ELF-1 (cell line): ENCODE measurements at regions not wholly inside any gene's neighbourhood (a gene's known extent, or its start where the extent isn't known, plus 50 kb on each side); places are given as distances from the start of the nearest gene placed in this dataset.

Source experiments
- DNase-seq: peaks from one replicate; pipeline ENCODE4 v3.0.0-alpha.2; 2016; ENCODE audit warnings: low read depth, low spot score

DNA sequence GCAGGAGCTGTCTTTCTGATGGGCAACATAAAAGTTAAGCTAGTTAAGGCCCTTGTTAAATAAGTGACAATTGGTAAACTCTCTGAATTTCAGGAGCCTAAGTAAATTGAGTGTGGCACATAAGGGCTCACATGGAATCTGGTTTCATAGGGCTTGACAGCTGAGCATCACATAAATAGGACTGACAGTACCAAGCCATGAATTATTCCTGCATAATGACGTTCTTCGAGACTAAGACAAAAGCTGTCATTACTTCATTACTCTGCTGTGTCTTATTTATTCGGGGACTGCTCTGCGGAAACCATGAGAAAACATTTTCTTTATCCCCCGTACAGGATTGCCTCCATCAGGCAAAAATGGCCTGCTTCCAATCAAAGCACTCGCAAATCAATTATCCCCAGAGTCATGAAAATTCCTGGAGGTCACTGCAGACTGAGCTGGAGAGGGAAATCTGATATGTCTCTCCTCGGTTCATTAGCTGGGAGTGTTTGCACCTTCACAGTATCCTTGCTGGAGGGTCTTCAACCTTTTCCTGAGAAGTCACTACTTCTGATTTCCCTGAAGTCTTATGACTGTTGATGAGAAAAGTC, 311.4 kb downstream of the CDH26 start:
- no peak for DNase-seq

DNA sequence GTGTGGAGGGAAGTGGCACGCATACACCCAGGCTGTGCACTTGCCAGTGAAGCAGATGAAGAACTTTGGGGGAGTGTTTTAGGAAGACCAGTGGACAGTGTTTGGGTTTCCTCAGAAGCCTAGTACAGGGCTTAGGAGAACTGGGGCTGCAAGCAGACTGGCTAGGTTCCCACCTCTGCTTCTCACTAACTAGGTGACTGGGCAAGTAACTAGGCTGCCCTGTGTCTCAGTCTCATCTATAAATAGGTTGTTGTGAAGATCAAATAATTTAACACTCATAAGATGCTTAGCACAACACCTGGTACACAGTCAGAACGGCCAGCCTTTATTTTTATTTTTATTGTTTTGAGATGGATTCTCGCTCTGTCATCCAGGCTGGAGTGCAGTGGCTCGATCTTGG, 312.1 kb downstream of the CDH26 start:
- DNase-seq, result no peak

DNA sequence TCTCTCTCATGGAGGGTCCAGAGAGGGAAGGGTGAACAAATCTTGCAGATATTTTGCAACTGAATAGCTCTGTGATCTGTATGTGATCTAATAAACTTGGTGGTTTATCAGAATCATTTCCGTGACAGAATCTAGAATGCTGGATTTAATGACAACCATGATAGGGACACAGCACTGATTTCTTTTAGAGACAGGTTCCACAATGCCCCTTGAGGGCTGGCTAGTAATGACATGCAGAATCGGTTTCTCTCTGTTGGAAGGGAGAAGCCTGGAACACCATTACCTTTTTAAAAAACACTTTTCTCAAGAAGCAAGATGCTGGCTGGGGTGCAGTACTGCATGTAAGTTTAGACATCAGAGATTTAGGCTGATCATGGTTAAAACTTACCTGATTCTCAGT, 313.4 kb downstream of the CDH26 start:
- DNase-seq, result peak; percentile 6

DNA sequence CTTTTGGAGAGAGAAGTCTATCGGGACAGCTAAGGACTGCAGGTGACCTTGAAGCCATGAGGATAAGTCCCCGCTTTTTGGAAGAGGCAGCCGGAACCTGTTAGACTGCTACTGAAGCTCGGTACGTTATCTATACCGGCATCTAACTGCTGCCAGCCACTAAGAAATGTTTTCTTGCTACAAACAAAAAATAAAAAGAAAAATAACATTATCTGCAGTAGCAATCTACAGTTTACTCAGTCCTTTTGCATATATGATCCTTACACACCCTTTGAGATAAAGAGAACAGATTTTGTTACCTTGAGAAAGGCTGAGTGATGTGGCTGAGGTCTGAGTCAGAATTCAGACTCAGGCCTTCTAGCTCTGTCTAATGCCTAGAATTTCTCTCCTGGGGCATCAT, 314.6 kb downstream of the CDH26 start:
- DNase-seq, result no peak

DNA sequence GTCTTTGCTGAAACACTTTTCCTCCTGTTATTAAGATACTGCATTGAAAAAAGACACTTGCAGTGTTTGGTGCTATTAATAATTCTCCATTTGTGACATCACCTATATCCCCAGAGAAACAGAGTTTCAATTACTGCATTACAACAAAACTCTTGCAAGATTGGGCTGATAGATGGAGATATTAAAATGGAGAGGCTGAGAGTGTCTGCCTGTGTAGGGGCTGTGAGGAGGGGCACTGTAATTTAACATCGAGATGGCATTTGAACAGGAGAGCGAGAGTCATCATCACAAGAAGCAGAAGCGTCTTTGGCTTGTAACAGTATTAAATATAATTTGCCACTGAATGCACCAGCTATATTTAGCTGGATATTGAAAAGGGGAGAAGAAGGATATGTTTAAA, 316.5 kb downstream of the CDH26 start:
- no peak for DNase-seq

DNA sequence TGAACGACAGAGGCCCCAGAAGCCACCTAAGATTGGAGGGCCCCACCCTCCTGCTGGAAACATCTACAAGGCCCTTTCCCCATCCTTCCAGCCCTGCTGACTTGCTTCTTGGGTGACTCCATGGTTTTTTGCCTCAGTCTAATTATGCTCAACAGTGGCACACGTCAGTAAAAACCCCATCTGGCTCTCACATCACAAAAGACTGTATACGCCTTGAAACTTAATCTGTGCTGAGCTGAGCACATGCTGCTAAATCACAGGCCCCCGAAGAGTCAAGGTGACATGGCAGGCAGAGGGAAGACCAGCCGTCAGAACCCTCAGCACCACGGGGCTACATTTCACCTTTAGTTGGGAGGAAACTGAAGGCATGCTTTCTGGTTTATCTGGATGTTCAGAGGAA, 323.1 kb downstream of the CDH26 start:
- no peak for DNase-seq

DNA sequence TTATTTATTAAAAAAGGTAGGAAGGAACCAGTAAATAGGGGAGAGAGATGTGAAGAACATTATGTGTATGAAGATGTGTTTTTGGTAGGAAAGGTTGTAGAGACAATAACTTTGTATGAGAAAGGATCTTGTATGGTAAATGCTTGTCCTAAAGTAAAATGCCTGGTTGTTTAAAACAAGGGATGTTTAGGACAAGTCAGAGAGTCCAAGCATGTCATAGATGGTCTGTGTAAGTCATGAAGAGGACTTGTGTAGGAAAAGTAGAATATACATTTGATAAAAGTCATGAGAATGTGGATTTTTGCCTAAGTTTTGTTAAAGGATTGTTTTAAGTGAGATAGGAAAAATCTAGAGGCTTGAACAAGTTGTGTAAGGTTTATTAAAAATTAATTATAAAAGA, 325.1 kb downstream of the CDH26 start:
- DNase-seq, result no peak

DNA sequence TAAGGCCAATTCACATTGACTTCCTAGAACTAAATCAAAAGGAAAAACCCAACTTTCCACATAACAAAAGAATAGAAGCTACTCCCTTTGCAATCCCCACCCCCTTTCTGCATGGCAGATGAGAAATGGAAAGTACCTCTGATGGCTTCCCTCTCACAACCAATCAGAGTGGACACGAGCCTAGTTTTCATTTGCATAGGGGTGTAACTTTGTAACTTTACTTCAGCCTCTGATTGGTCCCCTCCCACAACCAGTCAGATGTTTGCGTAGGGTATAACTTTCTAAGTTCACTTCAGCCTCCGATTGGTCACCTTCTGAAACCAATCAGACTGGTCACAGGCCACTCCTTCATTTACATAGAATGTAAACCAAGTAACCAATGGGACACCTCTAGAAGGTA, 328.5 kb downstream of the CDH26 start:
- DNase-seq, result no peak

DNA sequence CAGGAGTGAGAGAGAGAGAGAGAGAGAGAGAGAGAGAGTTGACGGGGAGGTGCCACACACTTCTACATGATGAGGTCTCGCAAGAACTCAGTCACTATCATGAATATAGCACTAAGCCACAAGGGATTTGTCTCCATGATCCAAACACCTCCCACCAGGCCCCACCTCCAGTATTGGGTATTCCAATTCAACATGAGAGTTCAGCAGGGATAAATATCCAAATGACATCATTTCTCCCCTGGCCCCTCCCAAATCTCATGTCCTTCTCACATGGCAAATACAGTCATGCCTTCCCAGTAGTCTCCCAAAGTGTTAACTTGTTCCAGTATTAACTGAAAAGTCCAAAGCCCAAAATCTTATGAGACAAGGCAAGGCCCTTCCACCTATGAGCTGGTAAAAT, 330.7 kb downstream of the CDH26 start:
- DNase-seq, result no peak

DNA sequence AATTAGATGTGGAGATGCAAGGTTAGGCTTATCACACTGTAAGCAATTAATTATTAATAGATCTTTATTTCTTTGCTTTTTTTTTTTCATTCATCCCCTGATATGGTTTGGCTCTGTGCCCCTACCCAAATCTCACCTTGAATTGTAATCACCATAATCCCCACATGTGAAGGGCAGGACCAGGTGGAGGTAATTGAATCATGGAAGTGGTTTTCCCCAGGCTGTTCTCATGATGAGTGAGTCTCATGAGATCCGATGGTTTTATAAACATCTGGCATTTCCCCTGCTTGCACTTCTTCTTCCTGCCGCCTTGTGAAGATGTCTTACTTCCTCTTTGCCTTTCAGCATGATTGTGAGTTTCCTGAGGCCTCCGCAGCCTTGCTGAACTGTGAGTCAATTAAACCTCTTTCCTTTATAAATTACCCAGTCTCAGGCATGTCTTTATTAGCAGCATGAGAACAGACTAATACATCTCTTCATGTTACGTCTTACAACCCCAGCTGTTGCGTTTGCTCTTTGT, 333.8 kb downstream of the CDH26 start:
- DNase-seq, result no peak

DNA sequence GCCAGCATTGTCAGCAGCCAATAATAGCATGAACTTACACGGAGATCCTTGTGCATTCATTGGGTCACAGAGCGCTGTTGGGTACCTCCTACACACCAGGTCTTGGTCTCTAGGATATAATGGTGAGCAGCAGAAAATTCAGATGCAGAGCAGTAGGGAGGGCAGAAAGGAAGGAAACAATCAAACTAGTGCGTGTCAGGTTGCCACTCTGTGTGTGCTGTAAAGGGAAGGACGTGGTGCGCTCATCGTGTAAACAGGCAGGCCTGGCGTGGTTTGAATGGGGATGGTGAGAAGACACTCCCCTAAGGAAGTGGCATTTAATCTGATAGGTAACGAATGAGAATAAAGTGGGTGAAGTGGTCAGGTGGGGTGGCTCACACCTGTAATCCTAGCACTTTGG, 336.4 kb downstream of the CDH26 start:
- DNase-seq, result no peak

DNA sequence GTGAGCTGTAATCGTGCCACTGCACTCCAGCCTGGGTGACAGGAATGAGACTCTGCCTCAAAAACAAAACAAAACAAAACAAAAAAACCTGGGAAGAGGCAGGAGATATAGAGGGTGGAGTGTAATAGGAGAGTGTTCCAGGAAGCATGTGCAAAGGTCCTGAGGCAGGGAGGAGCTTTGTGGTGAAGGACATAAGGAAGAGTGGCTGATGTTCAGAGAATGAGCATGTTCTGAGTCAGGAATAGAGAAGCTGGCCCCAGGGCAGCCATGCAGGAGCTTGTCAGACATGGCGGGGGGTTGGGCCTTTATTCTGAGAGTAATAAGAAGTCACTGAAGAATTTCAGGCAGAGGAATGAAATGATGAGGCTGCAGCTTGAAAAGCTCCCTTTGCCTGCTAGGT, 337.0 kb downstream of the CDH26 start:
- no peak for DNase-seq

DNA sequence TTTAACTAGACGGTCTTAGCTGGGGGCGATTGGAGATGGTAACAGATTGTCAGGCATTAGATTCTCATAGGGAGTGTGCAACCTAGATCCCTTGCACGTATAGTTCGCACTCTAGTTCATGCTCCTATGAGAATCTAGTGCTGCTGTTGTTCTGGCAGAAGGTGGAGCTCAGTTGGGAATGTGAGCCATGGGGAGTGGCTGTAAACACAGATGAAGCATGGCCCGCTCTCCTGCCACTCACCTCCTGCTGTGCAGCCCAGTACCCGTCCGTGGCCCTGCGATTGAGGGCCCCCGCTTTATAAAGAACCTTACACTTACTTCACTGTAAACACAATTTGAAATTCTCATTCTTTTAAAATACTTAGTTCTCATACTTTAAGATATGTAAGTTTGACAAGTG, 339.4 kb downstream of the CDH26 start:
- no peak for DNase-seq

DNA sequence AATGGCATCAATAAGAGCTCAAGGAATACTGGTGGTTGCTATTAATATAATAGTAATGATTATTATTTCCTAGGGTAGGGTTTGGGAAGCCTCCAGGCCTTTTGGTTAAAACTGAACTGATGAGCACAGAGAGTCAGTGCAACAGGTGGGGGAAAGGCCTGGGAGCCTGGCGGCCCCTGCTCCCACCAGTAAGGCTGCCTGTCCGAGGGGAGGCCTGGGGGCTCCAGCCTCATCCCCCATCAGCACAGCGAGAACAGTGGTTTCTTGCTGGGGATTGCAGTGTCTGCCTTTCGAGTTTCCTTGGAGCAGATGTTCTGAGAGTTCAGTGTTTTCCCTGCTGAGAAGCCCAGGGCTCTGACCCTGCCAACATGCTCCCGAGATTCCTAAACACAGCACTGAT, 340.4 kb downstream of the CDH26 start:
- DNase-seq, result no peak

DNA sequence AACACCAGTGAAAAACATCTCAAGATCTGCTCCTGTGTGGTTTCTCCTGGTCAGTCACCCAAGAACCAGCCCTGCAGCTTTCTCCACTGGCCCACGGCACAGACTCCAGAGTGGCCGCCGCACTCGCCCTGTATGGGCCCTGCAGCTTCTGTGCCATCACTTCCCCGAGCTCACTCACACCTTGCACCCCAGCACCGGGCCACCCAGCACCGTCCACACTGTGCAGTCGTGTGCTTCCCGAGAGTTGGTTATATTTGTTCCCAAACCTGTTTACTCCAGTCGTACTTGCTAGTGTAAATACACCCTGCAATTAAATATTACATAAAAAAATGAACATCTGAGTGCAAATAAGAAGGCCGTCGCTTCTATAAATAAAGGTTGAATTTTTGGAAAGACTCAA, 341.7 kb downstream of the CDH26 start:
- DNase-seq, result no peak

DNA sequence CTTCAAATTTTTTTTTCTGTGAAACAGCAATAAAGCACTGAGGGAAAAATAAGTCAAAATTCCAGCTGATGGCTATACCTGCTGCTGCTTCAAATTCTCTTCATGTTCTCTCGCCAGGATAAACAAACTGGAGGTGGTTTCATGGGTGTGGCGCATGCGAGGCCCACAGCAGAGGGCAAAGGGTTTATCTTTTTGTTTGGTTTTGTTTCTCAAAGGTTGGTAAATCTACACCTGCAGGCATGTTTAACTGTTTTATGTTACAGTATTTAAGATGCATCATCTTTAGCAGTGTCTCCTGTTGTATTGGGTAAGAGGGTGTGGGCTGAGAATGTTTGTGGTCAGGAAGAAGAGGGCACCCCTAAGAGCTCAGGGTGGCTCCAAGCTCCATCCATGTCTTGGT, 342.2 kb downstream of the CDH26 start:
- no peak for DNase-seq

DNA sequence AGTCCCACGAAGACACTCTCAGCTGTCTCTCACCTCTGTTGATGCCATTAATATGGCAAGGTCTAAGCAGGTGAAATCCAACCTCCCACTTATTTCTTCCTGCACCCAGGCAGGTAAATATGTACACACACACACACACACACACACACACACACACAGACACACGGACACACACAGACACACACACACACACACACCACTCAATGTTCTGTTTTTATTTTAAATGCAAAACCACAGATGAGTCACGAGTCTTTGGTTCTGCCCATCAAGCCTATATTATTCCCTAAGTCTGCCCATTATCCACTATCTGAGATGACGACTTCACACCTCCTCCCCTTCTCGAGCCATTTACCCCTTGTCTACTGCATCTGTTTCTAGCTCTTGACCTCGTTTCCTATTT, 344.7 kb downstream of the CDH26 start:
- DNase-seq, result no peak

DNA sequence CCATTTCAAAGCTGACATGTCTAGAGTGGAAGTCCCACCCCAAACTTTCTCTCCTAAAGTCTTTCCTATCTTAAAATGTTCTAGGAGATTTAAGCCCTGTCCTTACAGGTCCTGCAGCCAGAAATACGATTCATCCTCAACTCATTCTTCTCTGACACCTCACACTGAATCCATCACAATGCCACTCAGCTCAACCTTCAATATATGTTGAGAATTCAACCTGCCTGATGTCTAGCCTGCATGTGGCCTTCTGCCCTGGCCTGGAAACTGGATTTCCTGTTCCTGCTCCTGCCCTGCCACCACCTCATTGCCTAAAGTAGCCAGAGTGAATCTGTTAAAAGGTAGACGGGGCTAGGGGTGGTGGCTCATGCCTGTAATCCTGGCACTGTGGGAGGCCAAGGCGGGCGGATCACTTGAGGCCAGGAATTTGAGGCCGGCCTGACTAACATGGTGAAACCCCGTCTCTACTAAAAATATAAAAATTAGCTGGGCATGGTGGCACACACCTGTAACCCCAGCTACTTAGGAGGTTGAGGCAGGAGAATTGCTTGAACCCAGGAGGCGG, 345.9 kb downstream of the CDH26 start:
- DNase-seq, result no peak

DNA sequence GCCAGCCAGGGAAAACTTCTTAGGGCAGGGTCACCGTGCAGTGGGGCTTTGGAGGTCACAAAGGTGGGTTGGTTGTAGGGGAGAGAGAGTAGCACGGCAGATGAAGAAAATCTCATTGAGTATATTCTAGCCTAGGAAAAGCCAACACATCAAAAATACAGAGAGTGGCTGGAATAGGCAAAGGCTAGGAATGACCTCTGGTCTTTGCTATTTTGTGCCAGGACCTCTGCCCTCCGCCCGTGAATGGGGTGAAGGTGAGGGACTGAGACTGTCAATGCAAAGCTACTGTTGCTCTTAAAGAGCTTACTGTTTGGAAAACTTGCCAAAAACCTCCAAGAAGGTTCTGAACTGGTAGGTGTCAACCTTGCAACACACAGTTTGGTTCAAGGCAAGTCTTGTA, 346.7 kb downstream of the CDH26 start:
- DNase-seq, result no peak

DNA sequence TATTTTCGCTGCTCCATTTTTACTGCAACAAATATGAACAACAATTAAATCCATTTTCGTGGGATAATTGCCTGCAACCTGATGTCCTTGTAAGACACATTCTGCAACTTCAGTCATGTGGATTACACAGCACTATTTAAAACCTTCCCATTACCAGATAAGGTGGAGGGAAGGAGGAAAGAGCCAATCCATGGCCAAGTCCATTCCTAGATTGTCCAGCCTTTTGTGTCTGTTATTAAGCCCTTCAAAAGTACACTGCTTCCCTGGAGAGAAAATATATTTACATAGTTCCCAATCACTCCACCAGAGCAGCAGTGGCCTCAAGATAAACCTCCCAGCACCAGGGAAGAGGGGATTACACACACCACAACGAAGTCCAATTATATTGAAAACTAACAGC, 347.9 kb downstream of the CDH26 start:
- DNase-seq, result no peak

DNA sequence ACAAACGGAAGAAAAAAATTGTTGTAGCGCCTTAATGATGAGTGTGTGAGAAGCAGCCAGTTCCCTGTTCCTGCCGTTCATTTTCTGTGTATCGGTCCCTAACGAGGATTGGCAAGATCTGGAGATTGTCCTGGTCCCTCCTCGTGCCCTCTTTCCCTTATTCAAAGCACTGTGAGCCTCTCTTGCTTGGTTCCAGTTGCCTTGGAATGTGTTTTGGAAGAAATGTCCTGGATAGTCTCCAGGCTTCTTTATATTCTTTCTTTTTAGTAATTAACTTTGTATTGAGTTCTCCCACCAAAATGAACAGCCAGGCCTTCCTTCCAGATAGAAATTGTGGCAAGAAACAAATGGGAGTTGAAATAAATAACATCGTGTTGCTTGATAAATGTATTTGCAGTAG, 348.3 kb downstream of the CDH26 start:
- DNase-seq, result no peak

DNA sequence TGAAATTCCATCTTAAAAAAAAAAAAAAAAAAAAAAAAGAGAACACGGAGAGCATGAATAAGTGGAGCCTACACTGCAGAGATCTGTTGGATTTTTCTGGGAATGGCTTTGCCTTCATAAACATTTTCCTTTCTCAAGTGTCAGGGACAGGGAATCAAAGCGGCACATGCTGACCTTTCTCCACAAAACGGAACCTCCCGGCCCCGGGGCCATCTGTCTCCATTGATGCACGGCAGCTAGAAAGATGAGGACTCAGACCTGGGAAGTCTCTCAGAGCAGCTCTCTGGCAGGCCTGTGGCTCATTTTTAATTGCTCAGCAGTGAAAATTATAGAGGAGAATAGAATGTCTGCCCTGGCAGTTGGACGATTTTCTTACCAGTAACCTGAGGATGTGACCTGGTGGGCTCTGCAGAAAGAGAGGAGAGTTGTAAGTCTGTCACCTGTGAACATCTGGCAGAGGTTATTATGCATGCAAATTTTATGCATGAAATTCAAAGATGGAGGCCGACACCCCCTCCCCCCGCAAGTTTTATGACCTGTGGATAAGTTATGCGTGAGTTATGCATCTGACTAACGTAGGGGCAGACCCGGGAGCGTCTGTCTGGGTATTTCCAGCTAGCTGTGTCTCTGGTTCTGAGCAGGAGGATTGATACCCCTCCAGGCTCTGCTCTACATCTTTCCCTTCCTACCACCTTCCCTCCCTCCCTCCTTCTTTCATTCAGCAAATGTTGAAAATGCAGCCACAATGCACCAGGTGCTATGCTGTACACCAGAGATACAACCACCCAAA, 352.5 kb downstream of the CDH26 start:
- no peak for DNase-seq

DNA sequence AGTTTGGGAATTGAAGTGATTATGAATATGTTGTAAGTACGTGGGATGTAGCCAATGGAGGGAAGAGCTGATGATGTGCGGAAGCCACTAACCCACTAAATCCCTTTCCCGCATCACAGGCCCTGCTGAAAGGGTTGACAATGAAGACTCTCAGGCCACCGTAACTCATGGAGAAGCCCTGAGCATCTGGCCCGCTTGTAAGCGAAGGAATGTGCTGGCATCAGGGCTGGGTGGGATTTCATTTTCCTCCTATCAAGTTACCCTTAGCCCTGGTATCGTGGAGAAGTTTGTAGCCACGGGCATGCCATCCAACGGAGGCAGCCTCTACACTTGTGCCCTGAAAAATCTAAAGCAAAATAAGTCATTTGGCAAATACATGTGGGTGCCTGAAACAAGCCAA, 355.0 kb downstream of the CDH26 start:
- DNase-seq, result no peak
